Endothelial cell of umbilical vein (primary cell): ENCODE measurements at regions not wholly inside any gene's neighbourhood (a gene's known extent, or its start where the extent isn't known, plus 50 kb on each side); places are given as distances from the start of the nearest gene placed in this dataset.

ENCODE experiments used
- BruUV-seq: library from RNA; stranded (reverse); fragments of 400-500 nt; replicated peaks from 2 replicates; lab custom pipeline; 2021; lab: Mats Ljungman, UMichigan
- CTCF ChIA-PET: fragments of 300-600, 350-600 bp; sonication (Branson Sonifier 250); formaldehyde crosslinking; loops from one replicate; lab custom pipeline; 2021; ENCODE audit warnings: antibody characterized with exemption, inconsistent platforms; lab: Charles Lee
- POLR2A ChIA-PET: fragments of 300-600, 350-600 bp; sonication (Branson Sonifier 250); formaldehyde crosslinking; loops from one replicate; lab custom pipeline; 2021; ENCODE audit warnings: antibody characterized with exemption, inconsistent platforms; lab: Charles Lee
- DNase-seq: peaks from one replicate; pipeline ENCODE4 v3.0.0-alpha.2; 2011; ENCODE audit warnings: low read depth, low spot score
- FAIRE-seq: peaks from 2 replicates; lab custom pipeline; 2011; peaks lifted over from hg19 to GRCh38; lab: Jason Lieb, UNC
- H2AFZ ChIP-seq: 2 replicates; pipeline ENCODE4 v1.6.0; 2012; ENCODE audit warnings: low read depth, low read length, control low read depth, inconsistent platforms
- H3K27ac ChIP-seq: 2 replicates; pipeline ENCODE4 v1.5.1; 2011; ENCODE audit warnings: low read depth, mild to moderate bottlenecking, control low read depth, low read length, moderate library complexity; ENCODE audit not compliant: insufficient read depth
- H3K27me3 ChIP-seq, 2 experiments: 2 replicates each; pipeline versions ENCODE4 v1.6.0 to v1.6.1; 2011; ENCODE audit warnings: low read length in 2 of 2, mixed read lengths in 1 of 2; ENCODE audit not compliant: control insufficient read depth in 2 of 2, insufficient read depth in 2 of 2
- H3K36me3 ChIP-seq, 2 experiments: 2 replicates in 1 of 2; 3 replicates in 1 of 2; pipeline ENCODE4 v1.5.1; 2011; ENCODE audit warnings: low read length in 2 of 2, mild to moderate bottlenecking in 1 of 2, moderate library complexity in 1 of 2; ENCODE audit not compliant: control insufficient read depth in 2 of 2, insufficient read depth in 2 of 2; ENCODE audit errors: extremely low read depth in 1 of 2
- H3K4me1 ChIP-seq: 3 replicates; pipeline ENCODE4 v1.5.1; 2011; ENCODE audit warnings: mild to moderate bottlenecking, low read length; ENCODE audit not compliant: control insufficient read depth, insufficient read depth; ENCODE audit errors: extremely low read depth
- H3K4me2 ChIP-seq: 2 replicates; pipeline ENCODE4 v1.6.1; 2011; ENCODE audit warnings: low read length, control low read depth, mixed read lengths; ENCODE audit not compliant: insufficient read depth
- H3K4me3 ChIP-seq, 3 experiments: fragments of 200-600 bp in 1 of 3; sonication (generic), shearing (Covaris generic) in 1 of 3; replicated peaks in 1 of 3; 2 replicates each; pipeline ENCODE4 v1.5.1; 2011 to 2016; ENCODE audit warnings: control low read depth in 3 of 3, low read length in 3 of 3, mild to moderate bottlenecking in 2 of 3, inconsistent platforms in 1 of 3, low read depth in 1 of 3, moderate library complexity in 1 of 3; ENCODE audit not compliant: insufficient read depth in 1 of 3
- H3K79me2 ChIP-seq: 2 replicates; pipeline ENCODE4 v1.6.0; 2012; ENCODE audit warnings: low read length, inconsistent platforms; ENCODE audit not compliant: control insufficient read depth, insufficient read depth
- H3K9ac ChIP-seq: replicated peaks from 2 replicates; pipeline ENCODE3; 2011; ENCODE audit warnings: low read length, control low read depth; ENCODE audit not compliant: insufficient read depth; ENCODE audit errors: extremely low read depth
- H3K9me1 ChIP-seq: replicated peaks from 3 replicates; pipeline ENCODE4 v1.6.0; 2011; ENCODE audit warnings: mild to moderate bottlenecking, low read length; ENCODE audit not compliant: control insufficient read depth, insufficient read depth; ENCODE audit errors: extremely low read depth
- H3K9me3 ChIP-seq: replicated peaks from 2 replicates; pipeline ENCODE4 v1.5.1; 2012; ENCODE audit warnings: low read length, inconsistent platforms; ENCODE audit not compliant: control insufficient read depth, insufficient read depth
- H4K20me1 ChIP-seq: replicated peaks from 2 replicates; pipeline ENCODE3; 2011; ENCODE audit warnings: mild to moderate bottlenecking, low read length; ENCODE audit not compliant: control insufficient read depth, insufficient read depth; ENCODE audit errors: extremely low read depth
- EZH2 ChIP-seq: IDR thresholded peaks from 2 replicates; pipeline ENCODE4 v1.6.1; 2012; ENCODE audit warnings: borderline replicate concordance, low read depth, mild to moderate bottlenecking, moderate library complexity, low read length, inconsistent platforms; ENCODE audit not compliant: severe bottlenecking
- FOS ChIP-seq: IDR thresholded peaks from 2 replicates; pipeline ENCODE4 v1.6.1; 2011; ENCODE audit warnings: mild to moderate bottlenecking, low read length, moderate library complexity, borderline replicate concordance; ENCODE audit not compliant: insufficient read depth
- GATA2 ChIP-seq: IDR thresholded peaks from 2 replicates; pipeline ENCODE4 v1.7.0; 2011; ENCODE audit warnings: low read depth, mild to moderate bottlenecking, moderate library complexity, mixed read lengths, low read length; ENCODE audit not compliant: insufficient read length, insufficient read depth
- JUN ChIP-seq: IDR thresholded peaks from 2 replicates; pipeline ENCODE4 v1.6.1; 2011; ENCODE audit warnings: borderline replicate concordance, low read depth; ENCODE audit not compliant: insufficient read length, insufficient read depth
- MYC ChIP-seq: IDR thresholded peaks from one replicate; pipeline ENCODE4 v1.6.1; 2011; ENCODE audit warnings: mild to moderate bottlenecking, low read depth, low read length
- POLR2A ChIP-seq: IDR thresholded peaks from 2 replicates; pipeline ENCODE4 v1.6.1; 2012; ENCODE audit warnings: low read depth, mild to moderate bottlenecking, control low read depth, low read length
- POLR2AphosphoS5 ChIP-seq: IDR thresholded peaks from 2 replicates; pipeline ENCODE4 v1.6.1; 2012; ENCODE audit warnings: low read depth, mild to moderate bottlenecking, control low read depth, low read length, moderate library complexity; ENCODE audit not compliant: insufficient read depth
- dilution Hi-C: fragments of 300-500 bp; cut with MboI; formaldehyde crosslinking; loops from one replicate; pipeline ENCODE4 v1.15.0; 2019; ENCODE audit warnings: low sequenced_read_pairs; ENCODE audit not compliant: extremely low pct_ligation_motif_present
- intact Hi-C: fragments of 100-400 bp; cut with micrococcal nuclease; formaldehyde crosslinking; loops from one replicate; pipeline ENCODE4 v1.10.0; 2022
- TF ChIP-seq, protein P1 (sequence below): IDR thresholded peaks from 2 replicates; pipeline ENCODE4 v1.6.1; 2011; ENCODE audit not compliant: insufficient read depth, insufficient read length
- TF ChIP-seq, protein P2 (sequence below), 2 donors: IDR thresholded peaks; 1 replicate in 1 of 2; 2 replicates in 1 of 2; pipeline ENCODE4 v1.5.1; 2011; ENCODE audit warnings: low read length in 2 of 2, mild to moderate bottlenecking in 2 of 2, moderate library complexity in 2 of 2, control low read depth in 1 of 2, inconsistent platforms in 1 of 2, low read depth in 1 of 2; ENCODE audit not compliant: insufficient read depth in 1 of 2; ENCODE audit errors: extremely low read depth in 1 of 2

GRCh38 chr2:17336458-17336857, 181.8 kb downstream of the RAD51AP2 start:
- Histone ChIP-seq H3K4me1 (no peaks in the 10 kb centered on the region), H2AFZ (no peak overlapping the region), H4K20me1 (no peaks in the 10 kb centered on the region), H3K4me3 (no peak overlapping the region), H3K27ac (no peak overlapping the region), H3K79me2 (no peaks in the 10 kb centered on the region), H3K27me3 (no peaks in the 10 kb centered on the region), H3K9me1 (no peaks in the 10 kb centered on the region), H3K9ac (no peak overlapping the region), H3K4me2 (no peak overlapping the region), H3K9me3 (no peaks in the 10 kb centered on the region), H3K36me3 (no peaks in the 10 kb centered on the region)
- POLR2A ChIA-PET = no interaction called here
- FAIRE-seq (no peak), DNase-seq (no peak)
- no TSS peak for BruUV-seq
- CTCF ChIA-PET = no interaction called here
- intact Hi-C loops (no loop called here), dilution Hi-C loops (no loop called here)
- TF ChIP-seq, protein P1, sequence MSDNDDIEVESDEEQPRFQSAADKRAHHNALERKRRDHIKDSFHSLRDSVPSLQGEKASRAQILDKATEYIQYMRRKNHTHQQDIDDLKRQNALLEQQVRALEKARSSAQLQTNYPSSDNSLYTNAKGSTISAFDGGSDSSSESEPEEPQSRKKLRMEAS = no peak
- TF ChIP-seq FOS (no peak), MYC (no peak), EZH2 (no peak), JUN (no peak), GATA2 (no peak), POLR2A (no peak), POLR2AphosphoS5 (no peak)
- TF ChIP-seq, protein P2, sequence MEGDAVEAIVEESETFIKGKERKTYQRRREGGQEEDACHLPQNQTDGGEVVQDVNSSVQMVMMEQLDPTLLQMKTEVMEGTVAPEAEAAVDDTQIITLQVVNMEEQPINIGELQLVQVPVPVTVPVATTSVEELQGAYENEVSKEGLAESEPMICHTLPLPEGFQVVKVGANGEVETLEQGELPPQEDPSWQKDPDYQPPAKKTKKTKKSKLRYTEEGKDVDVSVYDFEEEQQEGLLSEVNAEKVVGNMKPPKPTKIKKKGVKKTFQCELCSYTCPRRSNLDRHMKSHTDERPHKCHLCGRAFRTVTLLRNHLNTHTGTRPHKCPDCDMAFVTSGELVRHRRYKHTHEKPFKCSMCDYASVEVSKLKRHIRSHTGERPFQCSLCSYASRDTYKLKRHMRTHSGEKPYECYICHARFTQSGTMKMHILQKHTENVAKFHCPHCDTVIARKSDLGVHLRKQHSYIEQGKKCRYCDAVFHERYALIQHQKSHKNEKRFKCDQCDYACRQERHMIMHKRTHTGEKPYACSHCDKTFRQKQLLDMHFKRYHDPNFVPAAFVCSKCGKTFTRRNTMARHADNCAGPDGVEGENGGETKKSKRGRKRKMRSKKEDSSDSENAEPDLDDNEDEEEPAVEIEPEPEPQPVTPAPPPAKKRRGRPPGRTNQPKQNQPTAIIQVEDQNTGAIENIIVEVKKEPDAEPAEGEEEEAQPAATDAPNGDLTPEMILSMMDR (IDR thresholded peaks at IDR 0.05; ENCODE audit: extremely low read depth in 1 of 2, insufficient read depth in 1 of 2, low read depth in 1 of 2, low read length in 2 of 2) = no peak
